Esophagus muscularis mucosa (tissue), 4 donors: ENCODE measurements at regions not wholly inside any gene's neighbourhood (a gene's known extent, or its start where the extent isn't known, plus 50 kb on each side); places are given as distances from the start of the nearest gene placed in this dataset.
"Not testable (repeated sequence)": the region's sequence is repeated elsewhere in the genome, so short reads cannot be mapped to it uniquely, and the experiment has no call there.

Experiments
- DNase-seq: peaks from one replicate; pipeline ENCODE4 v3.0.0-alpha.2; 2017; ENCODE audit errors: extremely low spot score
- H3K27ac ChIP-seq, 4 donors: fragments of 200-600 bp; sonication (generic); replicated peaks in 1 of 4; 1 replicate in 3 of 4; 2 replicates in 1 of 4; pipeline ENCODE4 v1.5.1; 2016 to 2019; ENCODE audit warnings: mild to moderate bottlenecking in 1 of 4
- H3K27me3 ChIP-seq, 4 donors: fragments of 200-600 bp; sonication (generic); one replicate each; pipeline versions ENCODE4 v1.5.1 to v1.6.0; 2016 to 2019
- H3K36me3 ChIP-seq, 4 donors: fragments of 200-600 bp; sonication (generic); one replicate each; pipeline ENCODE4 v1.5.1; 2016 to 2019
- H3K4me1 ChIP-seq, 4 donors: fragments of 200-600 bp; sonication (generic); one replicate each; pipeline ENCODE4 v1.5.1; 2016 to 2019
- H3K4me3 ChIP-seq, 4 donors: fragments of 200-600 bp; sonication (generic); 1 replicate in 2 of 4; 2 replicates in 2 of 4; pipeline ENCODE4 v1.5.1; 2016 to 2019; ENCODE audit warnings: mild to moderate bottlenecking in 4 of 4, moderate library complexity in 1 of 4
- H3K9me3 ChIP-seq, 4 donors: fragments of 200-600 bp; sonication (generic); 1 replicate in 3 of 4; 2 replicates in 1 of 4; pipeline ENCODE4 v1.5.1; 2016 to 2019
- CTCF ChIP-seq, 3 experiments: fragments of 200-600 bp in 2 of 3; fragments of 450-650 bp in 1 of 3; sonication (generic) in 2 of 3; IDR thresholded peaks; one replicate each; pipeline ENCODE4 v1.5.1; 2017 to 2019; ENCODE audit warnings: antibody characterized with exemption in 3 of 3, mild to moderate bottlenecking in 2 of 3, moderate library complexity in 1 of 3
- EP300 ChIP-seq: sonication (generic); formaldehyde crosslinking; IDR thresholded peaks from one replicate; pipeline ENCODE4 v1.6.1; 2017; ENCODE audit warnings: antibody characterized with exemption
- POLR2A ChIP-seq: fragments of 450-650 bp; IDR thresholded peaks from one replicate; pipeline ENCODE4 v1.6.1; 2017; ENCODE audit warnings: antibody characterized with exemption, moderate library complexity, mild to moderate bottlenecking, low read depth
- POLR2AphosphoS5 ChIP-seq, 2 donors: sonication (generic); formaldehyde crosslinking; IDR thresholded peaks; one replicate each; pipeline ENCODE4 v1.6.1; 2017; ENCODE audit warnings: antibody characterized with exemption in 2 of 2
- WGBS: methylation state at CpG from one replicate; pipeline ENCODE4 v1.1.5; 2018; 5-methylcytosine and 5-hydroxymethylcytosine counted together
- intact Hi-C: fragments of 100-400 bp; cut with DNase I; formaldehyde crosslinking; loops from one replicate; pipeline ENCODE4 v1.15.1; 2023

- intact Hi-C loops, H3K27ac ChIP-seq, H3K36me3 ChIP-seq, H3K4me3 ChIP-seq, H3K4me1 ChIP-seq, DNase-seq: not testable (repeated sequence)
- Histone ChIP-seq H3K27me3 (peaks cover 0 to 11% (median 0%) of the 10 kb centered on the region in 4 donors), H3K9me3 (peaks cover 5 to 36% (median 30%) of the 10 kb centered on the region in 4 donors)
- 82% methylated on average over 2 of the region's 3 CpGs for WGBS
Observed at GRCh38 chr11:94235772-94236171, 68.6 kb upstream of the IZUMO1R start.

- Histone ChIP-seq H3K9me3 (peaks cover 5 to 36% (median 30%) of the 10 kb centered on the region in 4 donors), H3K27me3 (peaks cover 0 to 11% (median 0%) of the 10 kb centered on the region in 4 donors)
- H3K4me1 ChIP-seq, H3K27ac ChIP-seq, H3K4me3 ChIP-seq, H3K36me3 ChIP-seq, intact Hi-C loops, DNase-seq: not testable (repeated sequence)
- WGBS: 85% methylated on average over 4 of the region's 4 CpGs
Observed at GRCh38 chr11:94236416-94236815, 68.0 kb upstream of the IZUMO1R start.

GRCh38 chr11:94237447-94238153 is 66.8 kb upstream of the IZUMO1R start:
- H3K27me3 ChIP-seq: peaks cover 0 to 11% (median 0%) of the 10 kb centered on the region in 4 donors
- H3K4me3 ChIP-seq, H3K4me1 ChIP-seq, H3K27ac ChIP-seq, H3K36me3 ChIP-seq, intact Hi-C loops, DNase-seq: not testable (repeated sequence)
- peak; percentile 10 for TF ChIP-seq POLR2A
- 80% methylated on average over 18 of the region's 18 CpGs for WGBS
- H3K9me3 ChIP-seq: peaks cover 5 to 36% (median 30%) of the 10 kb centered on the region in 4 donors

- WGBS: 93% methylated on average over 24 of the region's 24 CpGs
- intact Hi-C loops, H3K4me3 ChIP-seq: not testable (repeated sequence)
Observed at GRCh38 chr11:94238154-94238735, 66.1 kb upstream of the IZUMO1R start.

GRCh38 chr11:94238774-94239173 is 65.6 kb upstream of the IZUMO1R start:
- DNase-seq, H3K4me3 ChIP-seq, H3K4me1 ChIP-seq, H3K27ac ChIP-seq, H3K36me3 ChIP-seq, intact Hi-C loops: not testable (repeated sequence)
- H3K27me3 ChIP-seq: peaks cover 0 to 11% (median 0%) of the 10 kb centered on the region in 4 donors
- peaks cover 5 to 36% (median 30%) of the 10 kb centered on the region in 4 donors for H3K9me3 ChIP-seq

More at GRCh38 chr11:94238154-94238735, 66.1 kb upstream of the IZUMO1R start:
- H3K27ac ChIP-seq, H3K4me1 ChIP-seq, H3K36me3 ChIP-seq, DNase-seq: not testable (repeated sequence)
- peaks cover 5 to 36% (median 30%) of the 10 kb centered on the region in 4 donors for H3K9me3 ChIP-seq
- H3K27me3 ChIP-seq: peaks cover 0 to 11% (median 0%) of the 10 kb centered on the region in 4 donors

- TF ChIP-seq POLR2A (no peak), CTCF (IDR thresholded peaks at IDR 0.05) (no peak), POLR2AphosphoS5 (IDR thresholded peaks at IDR 0.05) (no peak), EP300 (no peak)
- peaks cover 5 to 19% (median 18%) of the 10 kb centered on the region in 4 donors for H3K9me3 ChIP-seq
- intact Hi-C loops: no loop called here
- no peak overlapping the region for H3K27ac ChIP-seq
- H3K4me3 ChIP-seq: no peak overlapping the region
- H3K27me3 ChIP-seq: peaks cover 0 to 11% (median 0%) of the 10 kb centered on the region in 4 donors
- no peaks in the 10 kb centered on the region for H3K36me3 ChIP-seq
- no peaks in the 10 kb centered on the region for H3K4me1 ChIP-seq
- 63% methylated on average over 2 of the region's 2 CpGs for WGBS
- no peak for DNase-seq
Observed at GRCh38 chr11:94241896-94242295, 62.5 kb upstream of the IZUMO1R start.

GRCh38 chr11:94243571-94244515 is 60.5 kb upstream of the IZUMO1R start:
- DNase-seq: no peak
- Histone ChIP-seq H3K4me3 (no peak overlapping the region), H3K36me3 (no peaks in the 10 kb centered on the region), H3K27me3 (no peaks in the 10 kb centered on the region), H3K4me1 (no peaks in the 10 kb centered on the region), H3K9me3 (peaks cover 0 to 10% (median 4%) of the 10 kb centered on the region in 4 donors), H3K27ac (no peak overlapping the region)
- WGBS: 76% methylated on average over 4 of the region's 4 CpGs
- intact Hi-C loops: no loop called here
- no peak for TF ChIP-seq EP300
- no peak for TF ChIP-seq CTCF (IDR thresholded peaks at IDR 0.05)
- no peak for TF ChIP-seq POLR2A
- no peak for TF ChIP-seq POLR2AphosphoS5 (IDR thresholded peaks at IDR 0.05)
